GM19452 (cell line): ENCODE measurements at regions not wholly inside any gene's neighbourhood (a gene's known extent, or its start where the extent isn't known, plus 50 kb on each side); places are given as distances from the start of the nearest gene placed in this dataset.
"Not testable (repeated sequence)": the region's sequence is repeated elsewhere in the genome, so short reads cannot be mapped to it uniquely, and the experiment has no call there.

Source experiments
- ATAC-seq: cut with Tn5 transposase; IDR thresholded peaks from one replicate; pipeline ENCODE4 v1.9.1; 2021; ENCODE audit not compliant: unreplicated experiment

- ATAC-seq = no peak
Measured at GRCh38 chr14:37711831-37712475, 116.5 kb downstream of the TTC6 start.

- not testable (repeated sequence) for ATAC-seq
Measured at GRCh38 chr14:37712476-37712860, 117.0 kb downstream of the TTC6 start.

GRCh38 chr14:37712976-37713431 is 117.6 kb downstream of the TTC6 start:
- no peak for ATAC-seq

GRCh38 chr14:37720131-37720530 is 124.7 kb downstream of the TTC6 start:
- no peak for ATAC-seq

GRCh38 chr14:37721976-37722659 is 126.7 kb downstream of the TTC6 start:
- no peak for ATAC-seq

GRCh38 chr14:37723515-37723914 is 128.1 kb downstream of the TTC6 start:
- ATAC-seq = no peak

GRCh38 chr14:37726708-37727107 is 131.3 kb downstream of the TTC6 start:
- ATAC-seq = no peak

GRCh38 chr14:37729218-37729617 is 133.8 kb downstream of the TTC6 start:
- ATAC-seq = no peak

- no peak for ATAC-seq
Measured at GRCh38 chr14:37731094-37731493, 135.7 kb downstream of the TTC6 start.

- no peak for ATAC-seq
Measured at GRCh38 chr14:37745657-37746056, 150.2 kb downstream of the TTC6 start.

- no peak for ATAC-seq
Measured at GRCh38 chr14:37746140-37746832, 150.9 kb downstream of the TTC6 start.

- no peak for ATAC-seq
Measured at GRCh38 chr14:37753459-37753858, 158.0 kb downstream of the TTC6 start.

- ATAC-seq = not testable (repeated sequence)
Measured at GRCh38 chr14:37760275-37760674, 164.8 kb downstream of the TTC6 start.

- ATAC-seq = no peak
Measured at GRCh38 chr14:37763266-37763665, 167.8 kb downstream of the TTC6 start.

GRCh38 chr14:37772283-37772682 is 176.9 kb downstream of the TTC6 start:
- not testable (repeated sequence) for ATAC-seq

- ATAC-seq = no peak
Measured at GRCh38 chr14:37776791-37777499, 181.5 kb downstream of the TTC6 start.

- no peak for ATAC-seq
Measured at GRCh38 chr14:37778135-37778943, 182.9 kb downstream of the TTC6 start.

- no peak for ATAC-seq
Measured at GRCh38 chr14:37779480-37779879, 184.1 kb downstream of the TTC6 start.

- ATAC-seq = not testable (repeated sequence)
Measured at GRCh38 chr14:37780731-37781130, 185.3 kb downstream of the TTC6 start.

- ATAC-seq = not testable (repeated sequence)
Measured at GRCh38 chr14:37784203-37784826, 188.9 kb downstream of the TTC6 start.
